Epithelial cell of proximal tubule (primary cell): ENCODE measurements at regions not wholly inside any gene's neighbourhood (a gene's known extent, or its start where the extent isn't known, plus 50 kb on each side); places are given as distances from the start of the nearest gene placed in this dataset.

Experiments
- DNase-seq: peaks from one replicate; pipeline ENCODE4 v3.0.0-alpha.2; 2011; ENCODE audit warnings: low read depth
- H3K4me3 ChIP-seq: 2 replicates; pipeline ENCODE4 v1.5.1; 2011; ENCODE audit warnings: low read depth, mild to moderate bottlenecking, low read length
- CTCF ChIP-seq: conservative IDR thresholded peaks from 2 replicates; pipeline ENCODE4 v1.5.1; 2012; ENCODE audit warnings: low read depth, mild to moderate bottlenecking, low read length

GRCh38 chr5:13464532-13465193, 479.8 kb downstream of the DNAH5 start:
- no peak overlapping the region for H3K4me3 ChIP-seq
- TF ChIP-seq CTCF = no peak
- DNase-seq = no peak

- H3K4me3 ChIP-seq = no peak overlapping the region
- no peak for TF ChIP-seq CTCF
- no peak for DNase-seq
Observed at GRCh38 chr5:13460587-13460986, 483.9 kb downstream of the DNAH5 start.

GRCh38 chr5:13454050-13454449, 490.4 kb downstream of the DNAH5 start:
- TF ChIP-seq CTCF = no peak
- no peak overlapping the region for H3K4me3 ChIP-seq
- DNase-seq = no peak

GRCh38 chr5:13448843-13449242, 495.6 kb downstream of the DNAH5 start:
- no peak for DNase-seq
- no peak overlapping the region for H3K4me3 ChIP-seq
- no peak for TF ChIP-seq CTCF

GRCh38 chr5:13439430-13439829, 505.1 kb downstream of the DNAH5 start:
- no peak for DNase-seq
- H3K4me3 ChIP-seq = no peak overlapping the region
- no peak for TF ChIP-seq CTCF

- no peak overlapping the region for H3K4me3 ChIP-seq
- TF ChIP-seq CTCF = no peak
- no peak for DNase-seq
Observed at GRCh38 chr5:13427827-13428557, 516.5 kb downstream of the DNAH5 start.
